Astrocyte (in vitro differentiated cells and primary cell): ENCODE measurements at regions not wholly inside any gene's neighbourhood (a gene's known extent, or its start where the extent isn't known, plus 50 kb on each side); places are given as distances from the start of the nearest gene placed in this dataset.

Source experiments
- CTCF ChIP-seq: IDR thresholded peaks from 2 replicates; pipeline ENCODE4 v1.5.1; 2011; ENCODE audit warnings: low read depth, mild to moderate bottlenecking, inconsistent platforms, low read length, moderate library complexity; ENCODE audit not compliant: insufficient read depth
- EZH2 ChIP-seq: IDR thresholded peaks from 2 replicates; pipeline ENCODE4 v1.6.1; 2012; ENCODE audit warnings: mild to moderate bottlenecking, low read length, inconsistent platforms; ENCODE audit not compliant: insufficient read depth

GRCh38 chr5:74233091-74233490, 407.4 kb downstream of the ENC1 start:
- TF ChIP-seq CTCF (no peak), EZH2 (no peak)
